Stomach (tissue), 8 donors: ENCODE measurements at regions not wholly inside any gene's neighbourhood (a gene's known extent, or its start where the extent isn't known, plus 50 kb on each side); places are given as distances from the start of the nearest gene placed in this dataset.

Source experiments
- DNase-seq, 2 donors: peaks; one replicate each; pipeline versions ENCODE4 v3.0.0 to v3.0.0-alpha.2; 2013 to 2019
- H3K27ac ChIP-seq, 5 donors: fragments of 200-600 bp in 4 of 5; sonication (generic) in 4 of 5; one replicate each; pipeline ENCODE4 v1.5.1; 2013 to 2019; ENCODE audit warnings: mild to moderate bottlenecking in 1 of 5, moderate library complexity in 1 of 5
- H3K27me3 ChIP-seq, 3 donors: fragments of 200-600 bp; sonication (generic); one replicate each; pipeline ENCODE4 v1.5.1; 2017 to 2019; ENCODE audit warnings: mixed run types in 1 of 3
- H3K36me3 ChIP-seq, 4 donors: fragments of 200-600 bp; sonication (generic); 1 replicate in 3 of 4; 2 replicates in 1 of 4; pipeline ENCODE4 v1.5.1; 2016 to 2019
- H3K4me1 ChIP-seq, 4 donors: fragments of 200-600 bp; sonication (generic); one replicate each; pipeline ENCODE4 v1.5.1; 2016 to 2019
- H3K4me3 ChIP-seq, 4 donors: fragments of 200-600 bp; sonication (generic) in 3 of 4; one replicate each; pipeline ENCODE4 v1.5.1; 2016 to 2019; ENCODE audit warnings: mild to moderate bottlenecking in 1 of 4
- H3K9me3 ChIP-seq, 4 donors: fragments of 200-600 bp; sonication (generic); one replicate each; pipeline ENCODE4 v1.5.1; 2016 to 2019
- CTCF ChIP-seq, 7 experiments: fragments of 450-650 bp in 4 of 7; fragments of 200-600 bp in 3 of 7; sonication (generic) in 3 of 7; IDR thresholded peaks; one replicate each; pipeline ENCODE4 v1.5.1; 2016 to 2019; ENCODE audit warnings: antibody characterized with exemption in 7 of 7, control low read depth in 2 of 7, mild to moderate bottlenecking in 1 of 7
- EP300 ChIP-seq: sonication (generic); formaldehyde crosslinking; IDR thresholded peaks from one replicate; pipeline ENCODE4 v1.6.1; 2017; ENCODE audit warnings: antibody characterized with exemption
- POLR2A ChIP-seq, 4 donors: fragments of 450-650 bp; IDR thresholded peaks; one replicate each; pipeline ENCODE4 v1.6.1; 2016; ENCODE audit warnings: antibody characterized with exemption in 4 of 4, control low read depth in 2 of 4, mild to moderate bottlenecking in 1 of 4, moderate library complexity in 1 of 4
- POLR2AphosphoS5 ChIP-seq, 3 donors: sonication (generic); formaldehyde crosslinking; IDR thresholded peaks; one replicate each; pipeline ENCODE4 v1.6.1; 2016; ENCODE audit warnings: antibody characterized with exemption in 3 of 3
- WGBS, 5 donors: extraction: QIAGEN DNeasy Blood & Tissue Kit in 3 of 5; methylation state at CpG; one replicate each; pipeline versions ENCODE4 v1.1.5 to v1.1.7; 2013 to 2018; 5-methylcytosine and 5-hydroxymethylcytosine counted together
- intact Hi-C: fragments of 100-400 bp; cut with DNase I; formaldehyde crosslinking; loops from one replicate; pipeline ENCODE4 v1.15.1; 2023; ENCODE audit warnings: low total_unique reads
- donor health status: healthy with polysubstance abuse.
- donor health status: Bipolar disorder and iron deficiency.
- donor health status: healthy.

- intact Hi-C loops: no loop called here
- Histone ChIP-seq H3K27me3 (no peaks in the 10 kb centered on the region), H3K4me3 (no peak overlapping the region), H3K36me3 (no peaks in the 10 kb centered on the region), H3K27ac (no peak overlapping the region), H3K4me1 (no peaks in the 10 kb centered on the region), H3K9me3 (peaks cover 4 to 12% (median 7%) of the 10 kb centered on the region in 4 donors)
- DNase-seq: no peak
- TF ChIP-seq POLR2AphosphoS5 (IDR thresholded peaks at IDR 0.05): no peak
- no peak for TF ChIP-seq EP300
- TF ChIP-seq CTCF (IDR thresholded peaks at IDR 0.05): no peak
- WGBS, 5 donors: 81 to 90% (median 83%) methylated on average over 3 of the region's 3 CpGs
These were observed 487.6 kb downstream of the PIK3C3 start for GRCh38 chr18:42442656-42443055.

- Histone ChIP-seq H3K36me3 (no peaks in the 10 kb centered on the region), H3K27ac (no peak overlapping the region), H3K4me3 (no peak overlapping the region), H3K27me3 (no peaks in the 10 kb centered on the region), H3K4me1 (no peaks in the 10 kb centered on the region), H3K9me3 (peaks cover 8 to 20% (median 14%) of the 10 kb centered on the region in 4 donors)
- TF ChIP-seq CTCF (IDR thresholded peaks at IDR 0.05) (no peak), EP300 (no peak), POLR2A (IDR thresholded peaks at IDR 0.05) (no peak), POLR2AphosphoS5 (IDR thresholded peaks at IDR 0.05) (no peak)
- WGBS, 5 donors: 13 to 37% (median 24%) methylated on average over 1 of the region's 1 CpG
- no peak for DNase-seq
- intact Hi-C loops: no loop called here
These were observed 489.3 kb downstream of the PIK3C3 start for GRCh38 chr18:42444349-42444748.

- no peak for TF ChIP-seq POLR2A (IDR thresholded peaks at IDR 0.05)
- TF ChIP-seq POLR2AphosphoS5 (IDR thresholded peaks at IDR 0.05): no peak
- TF ChIP-seq EP300: no peak
- TF ChIP-seq CTCF (IDR thresholded peaks at IDR 0.05): no peak
- Histone ChIP-seq H3K4me3 (no peak overlapping the region), H3K36me3 (no peaks in the 10 kb centered on the region), H3K4me1 (no peaks in the 10 kb centered on the region), H3K27me3 (no peaks in the 10 kb centered on the region), H3K9me3 (peaks cover 8 to 20% (median 14%) of the 10 kb centered on the region in 4 donors), H3K27ac (no peak overlapping the region)
- intact Hi-C loops: no loop called here
- WGBS, 5 donors: 72 to 82% (median 78%) methylated on average over 2 of the region's 2 CpGs
- DNase-seq: no peak
These were observed 490.3 kb downstream of the PIK3C3 start for GRCh38 chr18:42445359-42445758.

- Histone ChIP-seq H3K4me3 (no peak overlapping the region), H3K9me3 (peaks cover 8 to 20% (median 14%) of the 10 kb centered on the region in 4 donors), H3K4me1 (no peaks in the 10 kb centered on the region), H3K27ac (no peak overlapping the region), H3K27me3 (no peaks in the 10 kb centered on the region), H3K36me3 (no peaks in the 10 kb centered on the region)
- DNase-seq: no peak
- TF ChIP-seq CTCF (IDR thresholded peaks at IDR 0.05): no peak
- TF ChIP-seq POLR2AphosphoS5 (IDR thresholded peaks at IDR 0.05): no peak
- TF ChIP-seq EP300: no peak
- TF ChIP-seq POLR2A (IDR thresholded peaks at IDR 0.05): no peak
- intact Hi-C loops: no loop called here
These were observed 491.2 kb downstream of the PIK3C3 start for GRCh38 chr18:42446195-42446594.
